ENCODE measurements at regions not wholly inside any gene's neighbourhood (a gene's known extent, or its start where the extent isn't known, plus 50 kb on each side); places are given as distances from the start of the nearest gene placed in this dataset.

- H3K9me3 ChIP-seq (ENCODE audit: control insufficient read depth in 2 of 2, insufficient read depth in 1 of 2, low read depth in 1 of 2, low read length in 1 of 2), result no peaks in the 10 kb centered on the region
- H3K27me3 ChIP-seq (ENCODE audit: control insufficient read depth in 3 of 3, insufficient read depth in 3 of 3, low read length in 3 of 3), result no peaks in the 10 kb centered on the region
- no peak overlapping the region for H3K27ac ChIP-seq (ENCODE audit: low read depth in 1 of 3, low read length in 2 of 3)
- no peak overlapping the region for H3K4me3 ChIP-seq (ENCODE audit: low read depth in 1 of 3, low read length in 3 of 3)
- 78 to 93% (median 86%) methylated on average over 2 of the region's 2 CpGs for WGBS, 3 donors
- DNase-seq (no peak), FAIRE-seq (no peak)
- no peaks in the 10 kb centered on the region for H3K36me3 ChIP-seq (ENCODE audit: control insufficient read depth in 3 of 3, insufficient read depth in 2 of 3, low read depth in 1 of 3, low read length in 3 of 3)
- no peaks in the 10 kb centered on the region for H3K4me1 ChIP-seq (ENCODE audit: control insufficient read depth in 3 of 3, insufficient read depth in 2 of 3, low read depth in 1 of 3, low read length in 2 of 3)
Measured at GRCh38 chr21:24148461-24148860, 1458.8 kb downstream of the MRPL39 start.

GRCh38 chr21:24147674-24148073, 1459.6 kb downstream of the MRPL39 start:
- WGBS, 3 donors, result 86 to 94% (median 88%) methylated on average over 3 of the region's 3 CpGs
- Histone ChIP-seq H3K4me1 (ENCODE audit: control insufficient read depth in 3 of 3, insufficient read depth in 2 of 3, low read depth in 1 of 3, low read length in 2 of 3) (no peaks in the 10 kb centered on the region), H3K27ac (ENCODE audit: low read depth in 1 of 3, low read length in 2 of 3) (no peak overlapping the region), H3K36me3 (ENCODE audit: control insufficient read depth in 3 of 3, insufficient read depth in 2 of 3, low read depth in 1 of 3, low read length in 3 of 3) (no peaks in the 10 kb centered on the region), H3K27me3 (ENCODE audit: control insufficient read depth in 3 of 3, insufficient read depth in 3 of 3, low read length in 3 of 3) (no peaks in the 10 kb centered on the region), H3K4me3 (ENCODE audit: low read depth in 1 of 3, low read length in 3 of 3) (no peak overlapping the region), H3K9me3 (ENCODE audit: control insufficient read depth in 2 of 2, insufficient read depth in 1 of 2, low read depth in 1 of 2, low read length in 1 of 2) (no peaks in the 10 kb centered on the region)
- DNase-seq (no peak), FAIRE-seq (no peak)

GRCh38 chr21:24131056-24131455, 1476.2 kb downstream of the MRPL39 start:
- no peak for FAIRE-seq
- WGBS, 3 donors, result 4 to 22% (median 9%) methylated on average over 1 of the region's 1 CpG

GRCh38 chr21:24127651-24128050, 1479.6 kb downstream of the MRPL39 start:
- DNase-seq, result no peak
- no peak for FAIRE-seq
- 18 to 51% (median 22%) methylated on average over 1 of the region's 1 CpG for WGBS, 3 donors

More at GRCh38 chr21:24131056-24131455, 1476.2 kb downstream of the MRPL39 start:
- no peaks in the 10 kb centered on the region for H3K27me3 ChIP-seq (ENCODE audit: control insufficient read depth in 3 of 3, insufficient read depth in 3 of 3, low read length in 3 of 3)
- H3K27ac ChIP-seq (ENCODE audit: low read depth in 1 of 3, low read length in 2 of 3), result no peak overlapping the region
- no peaks in the 10 kb centered on the region for H3K36me3 ChIP-seq (ENCODE audit: control insufficient read depth in 3 of 3, insufficient read depth in 2 of 3, low read depth in 1 of 3, low read length in 3 of 3)
- no peak for DNase-seq
- peaks cover 0 to 1% of the 10 kb centered on the region in 2 donors for H3K9me3 ChIP-seq (ENCODE audit: control insufficient read depth in 2 of 2, insufficient read depth in 1 of 2, low read depth in 1 of 2, low read length in 1 of 2)
- no peaks in the 10 kb centered on the region for H3K4me1 ChIP-seq (ENCODE audit: control insufficient read depth in 3 of 3, insufficient read depth in 2 of 3, low read depth in 1 of 3, low read length in 2 of 3)
- no peak overlapping the region for H3K4me3 ChIP-seq (ENCODE audit: low read depth in 1 of 3, low read length in 3 of 3)

GRCh38 chr21:24123785-24124184, 1483.5 kb downstream of the MRPL39 start:
- Histone ChIP-seq H3K36me3 (ENCODE audit: control insufficient read depth in 3 of 3, insufficient read depth in 2 of 3, low read depth in 1 of 3, low read length in 3 of 3) (no peaks in the 10 kb centered on the region), H3K9me3 (ENCODE audit: control insufficient read depth in 2 of 2, insufficient read depth in 1 of 2, low read depth in 1 of 2, low read length in 1 of 2) (no peaks in the 10 kb centered on the region), H3K4me3 (ENCODE audit: low read depth in 1 of 3, low read length in 3 of 3) (no peak overlapping the region), H3K27ac (ENCODE audit: low read depth in 1 of 3, low read length in 2 of 3) (no peak overlapping the region), H3K4me1 (ENCODE audit: control insufficient read depth in 3 of 3, insufficient read depth in 2 of 3, low read depth in 1 of 3, low read length in 2 of 3) (no peaks in the 10 kb centered on the region), H3K27me3 (ENCODE audit: control insufficient read depth in 3 of 3, insufficient read depth in 3 of 3, low read length in 3 of 3) (no peaks in the 10 kb centered on the region)
- DNase-seq (no peak), FAIRE-seq (no peak)
- WGBS, 3 donors, result 74 to 81% (median 79%) methylated on average over 1 of the region's 1 CpG

More at GRCh38 chr21:24127651-24128050, 1479.6 kb downstream of the MRPL39 start:
- Histone ChIP-seq H3K27me3 (ENCODE audit: control insufficient read depth in 3 of 3, insufficient read depth in 3 of 3, low read length in 3 of 3) (no peaks in the 10 kb centered on the region), H3K4me1 (ENCODE audit: control insufficient read depth in 3 of 3, insufficient read depth in 2 of 3, low read depth in 1 of 3, low read length in 2 of 3) (no peaks in the 10 kb centered on the region), H3K27ac (ENCODE audit: low read depth in 1 of 3, low read length in 2 of 3) (no peak overlapping the region), H3K9me3 (ENCODE audit: control insufficient read depth in 2 of 2, insufficient read depth in 1 of 2, low read depth in 1 of 2, low read length in 1 of 2) (peaks cover 0 to 1% of the 10 kb centered on the region in 2 donors), H3K36me3 (ENCODE audit: control insufficient read depth in 3 of 3, insufficient read depth in 2 of 3, low read depth in 1 of 3, low read length in 3 of 3) (no peaks in the 10 kb centered on the region), H3K4me3 (ENCODE audit: low read depth in 1 of 3, low read length in 3 of 3) (no peak overlapping the region)

- no peak overlapping the region for H3K27ac ChIP-seq (ENCODE audit: low read depth in 1 of 3, low read length in 2 of 3)
- WGBS, 3 donors, result 72 to 82% (median 74%) methylated on average over 5 of the region's 5 CpGs
- H3K9me3 ChIP-seq (ENCODE audit: control insufficient read depth in 2 of 2, insufficient read depth in 1 of 2, low read depth in 1 of 2, low read length in 1 of 2), result no peaks in the 10 kb centered on the region
- FAIRE-seq, result no peak
- no peaks in the 10 kb centered on the region for H3K27me3 ChIP-seq (ENCODE audit: control insufficient read depth in 3 of 3, insufficient read depth in 3 of 3, low read length in 3 of 3)
- H3K4me1 ChIP-seq (ENCODE audit: control insufficient read depth in 3 of 3, insufficient read depth in 2 of 3, low read depth in 1 of 3, low read length in 2 of 3), result no peaks in the 10 kb centered on the region
- DNase-seq, result no peak
- H3K36me3 ChIP-seq (ENCODE audit: control insufficient read depth in 3 of 3, insufficient read depth in 2 of 3, low read depth in 1 of 3, low read length in 3 of 3), result no peaks in the 10 kb centered on the region
- no peak overlapping the region for H3K4me3 ChIP-seq (ENCODE audit: low read depth in 1 of 3, low read length in 3 of 3)
Measured at GRCh38 chr21:24118738-24119459, 1488.4 kb downstream of the MRPL39 start.

- FAIRE-seq (no peak), DNase-seq (no peak)
- Histone ChIP-seq H3K4me3 (ENCODE audit: low read depth in 1 of 3, low read length in 3 of 3) (no peak overlapping the region), H3K27me3 (ENCODE audit: control insufficient read depth in 3 of 3, insufficient read depth in 3 of 3, low read length in 3 of 3) (no peaks in the 10 kb centered on the region), H3K9me3 (ENCODE audit: control insufficient read depth in 2 of 2, insufficient read depth in 1 of 2, low read depth in 1 of 2, low read length in 1 of 2) (no peaks in the 10 kb centered on the region), H3K4me1 (ENCODE audit: control insufficient read depth in 3 of 3, insufficient read depth in 2 of 3, low read depth in 1 of 3, low read length in 2 of 3) (no peaks in the 10 kb centered on the region), H3K27ac (ENCODE audit: low read depth in 1 of 3, low read length in 2 of 3) (no peak overlapping the region), H3K36me3 (ENCODE audit: control insufficient read depth in 3 of 3, insufficient read depth in 2 of 3, low read depth in 1 of 3, low read length in 3 of 3) (no peaks in the 10 kb centered on the region)
- WGBS, 3 donors, result 91 to 98% (median 94%) methylated on average over 2 of the region's 2 CpGs
Measured at GRCh38 chr21:24115141-24115540, 1492.1 kb downstream of the MRPL39 start.

- no peaks in the 10 kb centered on the region for H3K36me3 ChIP-seq (ENCODE audit: control insufficient read depth in 3 of 3, insufficient read depth in 2 of 3, low read depth in 1 of 3, low read length in 3 of 3)
- no peak overlapping the region for H3K4me3 ChIP-seq (ENCODE audit: low read depth in 1 of 3, low read length in 3 of 3)
- H3K9me3 ChIP-seq (ENCODE audit: control insufficient read depth in 2 of 2, insufficient read depth in 1 of 2, low read depth in 1 of 2, low read length in 1 of 2), result no peaks in the 10 kb centered on the region
- FAIRE-seq, result no peak
- H3K27ac ChIP-seq (ENCODE audit: low read depth in 1 of 3, low read length in 2 of 3), result no peak overlapping the region
- WGBS, 3 donors, result 36 to 67% (median 37%) methylated on average over 5 of the region's 5 CpGs
- H3K27me3 ChIP-seq (ENCODE audit: control insufficient read depth in 3 of 3, insufficient read depth in 3 of 3, low read length in 3 of 3), result no peaks in the 10 kb centered on the region
- H3K4me1 ChIP-seq (ENCODE audit: control insufficient read depth in 3 of 3, insufficient read depth in 2 of 3, low read depth in 1 of 3, low read length in 2 of 3), result no peaks in the 10 kb centered on the region
- no peak for DNase-seq
Measured at GRCh38 chr21:24112020-24112419, 1495.3 kb downstream of the MRPL39 start.

GRCh38 chr21:24110846-24111245, 1496.4 kb downstream of the MRPL39 start:
- FAIRE-seq, result no peak
- no peaks in the 10 kb centered on the region for H3K36me3 ChIP-seq (ENCODE audit: control insufficient read depth in 3 of 3, insufficient read depth in 2 of 3, low read depth in 1 of 3, low read length in 3 of 3)
- DNase-seq, result no peak
- no peaks in the 10 kb centered on the region for H3K9me3 ChIP-seq (ENCODE audit: control insufficient read depth in 2 of 2, insufficient read depth in 1 of 2, low read depth in 1 of 2, low read length in 1 of 2)
- no peak overlapping the region for H3K27ac ChIP-seq (ENCODE audit: low read depth in 1 of 3, low read length in 2 of 3)
- no peak overlapping the region for H3K4me3 ChIP-seq (ENCODE audit: low read depth in 1 of 3, low read length in 3 of 3)
- H3K4me1 ChIP-seq (ENCODE audit: control insufficient read depth in 3 of 3, insufficient read depth in 2 of 3, low read depth in 1 of 3, low read length in 2 of 3), result no peaks in the 10 kb centered on the region
- no peaks in the 10 kb centered on the region for H3K27me3 ChIP-seq (ENCODE audit: control insufficient read depth in 3 of 3, insufficient read depth in 3 of 3, low read length in 3 of 3)
